ENCODE measurements at regions not wholly inside any gene's neighbourhood (a gene's known extent, or its start where the extent isn't known, plus 50 kb on each side); places are given as distances from the start of the nearest gene placed in this dataset.
"Not testable (repeated sequence)": the region's sequence is repeated elsewhere in the genome, so short reads cannot be mapped to it uniquely, and the experiment has no call there.

- DNase-seq: no peak
Observed at GRCh38 chr6:72457738-72458137, 164.1 kb upstream of the KCNQ5 start.

DNA sequence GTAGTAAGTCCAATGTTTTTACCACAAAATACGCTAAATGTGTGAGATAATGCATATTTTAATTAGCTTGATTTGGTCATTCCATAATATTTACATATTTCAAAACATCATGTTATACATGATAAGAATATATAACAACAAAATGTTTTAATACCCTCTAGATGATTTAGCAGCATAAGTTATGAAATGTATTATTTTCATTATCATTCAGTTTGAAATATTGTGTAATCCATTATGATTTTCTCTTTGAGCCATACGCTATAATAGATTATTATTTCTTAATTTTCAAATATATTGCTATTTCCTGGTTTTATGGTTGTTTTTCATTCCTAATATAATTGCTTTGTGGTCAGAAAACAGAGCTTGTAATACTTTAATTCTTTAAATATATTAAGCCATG, 163.3 kb upstream of the KCNQ5 start:
- DNase-seq: no peak

DNA sequence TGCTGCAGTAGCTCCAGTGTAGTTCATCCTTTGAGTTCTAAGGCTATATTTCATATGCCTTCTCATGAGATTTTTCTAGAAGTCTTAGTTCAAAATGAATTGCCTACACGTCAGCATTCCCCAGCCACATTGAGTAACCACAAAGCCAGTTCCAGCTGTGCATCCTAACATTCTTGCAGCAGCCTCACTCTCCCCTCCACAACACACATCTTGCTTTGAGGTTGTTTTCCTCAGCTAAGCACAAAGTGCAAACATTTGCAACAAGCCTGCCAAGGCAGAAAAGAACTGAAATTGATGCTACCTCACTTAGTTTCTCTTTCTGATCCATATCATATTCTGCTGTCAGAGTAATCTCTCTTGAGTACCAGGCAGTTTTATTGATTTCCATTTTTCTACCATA, 160.7 kb upstream of the KCNQ5 start:
- DNase-seq: no peak

- DNase-seq: no peak
Observed at GRCh38 chr6:72464246-72464645, 157.6 kb upstream of the KCNQ5 start.

- no peak for DNase-seq
Observed at GRCh38 chr6:72464791-72465691, 156.8 kb upstream of the KCNQ5 start.

- no peak for DNase-seq
Observed at GRCh38 chr6:72466471-72466870, 155.4 kb upstream of the KCNQ5 start.

- DNase-seq: no peak
Observed at GRCh38 chr6:72466971-72467566, 154.8 kb upstream of the KCNQ5 start.

GRCh38 chr6:72469406-72469983, 152.4 kb upstream of the KCNQ5 start:
- not testable (repeated sequence) for DNase-seq

DNA sequence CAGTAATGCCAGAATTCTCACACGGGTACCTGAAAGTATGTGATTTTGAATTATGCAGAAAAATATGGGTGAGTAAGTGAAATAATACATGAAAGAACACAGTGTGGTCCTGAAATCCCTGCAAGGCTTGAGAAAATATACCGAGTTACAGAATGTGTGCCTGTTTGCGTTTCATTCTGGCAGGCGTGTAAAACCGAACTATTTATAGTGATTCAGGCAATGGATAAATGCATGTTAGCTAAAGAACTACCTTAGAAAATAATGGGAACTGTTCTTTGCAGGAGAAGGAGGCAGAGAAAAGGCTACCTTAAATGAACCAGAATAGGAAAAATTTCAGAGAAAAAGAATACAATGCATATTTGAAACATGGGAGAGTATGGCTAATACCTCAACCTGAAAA, 145.8 kb upstream of the KCNQ5 start:
- no peak for DNase-seq

- no peak for DNase-seq
Observed at GRCh38 chr6:72476646-72477045, 145.2 kb upstream of the KCNQ5 start.

DNA sequence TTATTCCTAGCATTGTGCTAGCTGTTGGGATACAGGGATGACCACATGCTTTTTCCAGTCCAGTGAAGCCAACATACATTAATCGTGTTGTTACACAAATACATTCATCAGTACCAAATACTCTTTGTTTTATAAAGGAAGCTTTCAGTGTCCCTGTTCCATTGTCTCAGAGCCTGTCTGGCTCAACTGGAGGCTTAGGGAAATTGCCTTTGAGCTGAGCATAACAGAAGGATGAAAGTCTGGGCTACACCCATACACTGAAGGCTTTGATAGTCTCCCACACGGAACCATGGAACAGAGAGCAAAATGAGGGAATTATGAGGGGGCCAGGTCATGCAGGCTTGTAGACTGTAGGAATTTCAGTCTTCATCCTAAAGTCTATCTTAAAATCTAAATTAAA, 126.4 kb upstream of the KCNQ5 start:
- DNase-seq: no peak

GRCh38 chr6:72497186-72497585, 124.7 kb upstream of the KCNQ5 start:
- DNase-seq: no peak

DNA sequence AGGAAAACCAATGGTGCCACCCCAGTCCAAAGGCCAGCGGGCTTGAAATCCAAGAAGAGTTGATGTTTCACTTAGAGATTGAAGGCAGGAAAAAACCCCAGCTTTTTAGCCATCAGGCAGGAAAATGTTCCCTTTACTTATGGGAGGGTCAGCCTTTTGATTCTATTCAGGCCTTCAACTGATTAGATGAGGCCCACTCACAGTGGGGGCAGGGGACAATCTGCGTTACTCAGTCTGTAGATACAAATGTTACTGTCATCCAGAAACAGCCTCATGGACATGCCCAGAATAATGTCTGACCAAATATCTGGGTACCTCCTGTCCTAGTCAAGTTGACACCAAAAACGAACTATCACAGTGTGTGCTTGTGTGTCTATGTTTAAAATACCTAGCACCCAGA, 121.2 kb upstream of the KCNQ5 start:
- no peak for DNase-seq

- DNase-seq: no peak
Observed at GRCh38 chr6:72504406-72504805, 117.5 kb upstream of the KCNQ5 start.

GRCh38 chr6:72505446-72505845, 116.4 kb upstream of the KCNQ5 start:
- DNase-seq: no peak

- DNase-seq: no peak
Observed at GRCh38 chr6:72519871-72520270, 102.0 kb upstream of the KCNQ5 start.

GRCh38 chr6:72521684-72522083, 100.2 kb upstream of the KCNQ5 start:
- DNase-seq: no peak

- peak; percentile 71 to 85 for DNase-seq
Observed at GRCh38 chr6:72522735-72523141, 99.1 kb upstream of the KCNQ5 start.

GRCh38 chr6:72524011-72524645, 97.7 kb upstream of the KCNQ5 start:
- peak; percentile 99 for DNase-seq

DNA sequence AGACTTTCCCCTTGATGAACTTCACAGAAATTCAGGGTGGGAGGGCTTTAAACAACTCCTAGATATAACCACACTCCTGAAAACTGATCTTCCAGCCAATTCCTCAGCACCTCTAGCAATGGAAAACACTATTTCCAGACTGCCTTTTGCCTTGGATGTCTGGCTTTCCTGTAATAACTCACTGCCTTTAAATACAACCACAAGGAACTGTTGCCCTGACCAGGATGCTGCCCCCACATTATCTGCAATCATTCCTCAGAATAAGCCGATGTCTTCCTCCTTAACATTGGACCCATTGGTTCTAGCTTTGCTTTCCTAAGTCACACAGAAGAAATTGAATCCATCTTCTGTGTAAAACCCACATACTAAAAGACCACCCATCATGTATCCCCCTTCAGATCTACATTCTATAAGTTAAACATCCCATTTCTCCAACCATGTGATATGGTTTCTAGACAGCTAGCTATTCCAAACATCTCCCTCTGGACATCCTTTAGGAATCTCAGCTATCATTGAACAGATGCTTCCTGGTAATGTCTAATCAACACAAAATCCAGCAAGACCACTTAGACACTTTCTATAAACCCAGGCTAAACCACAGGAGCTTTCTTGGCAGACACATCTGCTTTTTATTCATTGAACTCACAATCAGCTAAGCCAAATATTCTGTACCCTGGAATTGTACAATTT, 95.9 kb upstream of the KCNQ5 start:
- DNase-seq: peak; percentile 56 to 83

DNA sequence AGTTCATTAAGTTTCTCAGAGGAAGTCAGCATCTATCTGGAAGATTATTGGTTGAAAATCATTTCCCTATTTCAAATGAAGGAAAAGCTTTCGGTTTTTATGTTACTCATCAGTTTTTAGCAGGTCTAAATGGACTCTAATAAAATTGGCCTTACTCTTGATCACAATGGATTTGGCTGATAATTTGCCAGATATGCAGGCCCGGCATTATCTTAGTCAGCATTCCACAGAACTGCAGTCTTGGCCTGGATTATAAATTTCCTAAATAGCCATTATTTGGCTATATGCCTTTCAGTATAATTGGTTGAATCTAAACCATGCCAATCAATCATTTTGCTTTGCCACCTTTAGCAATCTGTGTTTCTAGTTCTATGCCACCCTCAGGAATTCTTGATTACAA, 91.7 kb upstream of the KCNQ5 start:
- no peak for DNase-seq

- no peak for DNase-seq
Observed at GRCh38 chr6:72530750-72531149, 91.1 kb upstream of the KCNQ5 start.

DNA sequence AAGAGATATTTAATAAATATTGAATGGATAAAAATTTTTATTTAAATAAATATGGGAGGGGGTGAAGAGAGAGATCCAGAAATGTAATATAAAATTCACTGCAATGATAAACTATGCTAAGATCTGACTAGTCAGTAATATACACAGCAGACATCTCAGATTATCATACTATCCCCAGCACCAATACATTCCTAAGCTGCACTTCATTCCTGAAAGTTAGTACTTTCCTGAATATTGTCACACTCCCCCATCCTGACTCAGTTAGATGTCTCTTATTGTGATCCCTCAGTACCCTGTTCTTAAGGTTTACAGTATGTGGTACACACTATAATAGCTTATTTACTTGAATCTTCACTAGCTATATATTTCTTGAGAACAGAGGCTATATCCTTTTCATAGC, 88.3 kb upstream of the KCNQ5 start:
- no peak for DNase-seq
